Right ventricle myocardium inferior (tissue), 1 donor: ENCODE measurements at regions not wholly inside any gene's neighbourhood (a gene's known extent, or its start where the extent isn't known, plus 50 kb on each side); places are given as distances from the start of the nearest gene placed in this dataset.

Source experiments
- ATAC-seq: fragments of 200-7000 bp; cut with Tn5 transposase; one replicate; pipeline ENCODE4 v1.9.1; 2020; ENCODE audit warnings: mild to moderate bottlenecking, moderate library complexity
- DNase-seq: peaks from one replicate; pipeline ENCODE4 v3.0.0; 2021; ENCODE audit errors: missing footprints
- intact Hi-C: fragments of 100-400 bp; cut with DNase I; formaldehyde crosslinking; loops from one replicate; pipeline ENCODE4 v1.11.0; 2022
- donor health status: DM: no; HTN: yes; CAD: no; lungs with severe emphysema.

GRCh38 chr2:146826388-146826787 lies 1018.4 kb upstream of the ACVR2A start:
- intact Hi-C loops: no loop called here
- ATAC-seq (no peak), DNase-seq (no peak)

DNA sequence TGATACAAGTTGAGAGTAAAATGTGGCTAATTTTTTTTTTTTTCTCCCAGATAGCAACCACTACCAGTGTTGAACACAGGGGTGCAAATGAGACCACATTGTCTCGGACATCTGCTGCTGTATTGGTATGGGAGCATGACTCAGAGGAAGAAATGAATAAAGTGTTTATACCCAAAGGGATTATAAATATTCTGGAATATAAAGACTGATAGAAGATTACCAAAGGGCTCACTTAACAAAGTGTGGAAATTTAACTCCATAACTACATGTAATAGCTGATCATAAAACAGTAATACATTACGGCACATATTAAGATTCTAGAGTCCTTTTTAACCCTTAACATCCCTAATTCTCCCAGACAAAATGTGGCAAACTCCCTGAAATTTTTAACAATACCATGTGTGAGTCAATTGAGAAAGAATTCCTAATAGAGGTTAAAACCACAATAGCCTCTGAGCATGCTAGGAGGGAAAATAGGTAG lies 1023.0 kb upstream of the ACVR2A start:
- intact Hi-C loops: no loop called here
- DNase-seq: no peak
- no peak for ATAC-seq

DNA sequence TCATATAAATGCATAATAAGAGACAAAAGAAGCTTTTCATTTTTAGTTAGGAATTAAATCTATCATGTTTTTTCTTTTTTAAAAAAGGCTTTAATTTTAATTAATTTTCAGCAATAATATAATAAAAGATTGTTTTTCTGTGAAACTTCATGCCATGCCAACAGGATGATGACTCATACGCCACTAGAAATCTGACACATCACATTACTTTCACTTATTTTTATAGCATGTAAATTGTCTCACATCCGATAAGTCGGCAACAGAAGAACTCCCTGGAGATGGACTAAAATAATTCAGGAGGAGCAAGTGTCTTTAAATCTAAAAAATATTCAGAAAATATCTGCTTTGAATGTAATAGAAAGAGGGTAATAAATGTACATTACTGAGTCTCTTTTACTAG lies 1024.2 kb upstream of the ACVR2A start:
- DNase-seq: no peak
- intact Hi-C loops: no loop called here

DNA sequence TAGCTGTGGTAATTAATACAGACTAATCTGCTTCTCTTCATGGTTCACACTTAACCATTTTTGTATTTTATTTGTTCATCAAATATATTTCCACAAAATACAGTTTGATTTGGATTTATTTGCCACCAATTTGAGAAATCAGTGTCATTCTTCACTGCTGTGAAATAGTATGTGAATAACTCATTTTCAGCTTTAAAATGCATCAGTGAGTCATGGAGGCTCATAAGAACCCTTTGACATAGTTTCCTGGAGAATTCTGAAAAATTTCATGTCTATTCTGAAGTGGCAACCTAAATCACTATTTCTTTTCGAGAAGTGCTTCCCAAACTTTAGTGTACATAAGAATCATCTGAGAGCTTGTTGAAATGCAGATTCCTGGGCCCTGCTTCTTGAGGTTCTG lies 1026.7 kb upstream of the ACVR2A start:
- no peak for DNase-seq
- no peak for ATAC-seq
- intact Hi-C loops: no loop called here

More for the DNA sequence above, 1024.2 kb upstream of the ACVR2A start:
- no peak for ATAC-seq

DNA sequence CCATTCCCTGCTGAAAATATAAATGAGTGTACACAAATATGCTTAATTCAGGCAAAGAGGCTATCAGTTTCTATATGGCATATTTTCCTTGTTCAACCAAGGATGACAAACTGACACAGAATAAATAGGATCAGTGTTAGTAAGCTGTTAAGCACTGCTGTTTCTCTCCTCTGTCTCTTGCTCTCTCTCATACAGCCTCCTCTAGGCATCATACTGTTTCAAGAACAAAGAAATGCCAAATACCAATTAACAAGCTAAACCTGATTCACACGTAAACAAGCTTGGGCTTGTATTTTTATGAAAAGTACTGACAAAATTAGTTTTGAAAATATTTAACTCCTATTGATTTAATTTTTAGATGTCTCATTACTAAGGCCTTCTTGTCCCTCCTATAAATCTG lies 1027.2 kb upstream of the ACVR2A start:
- no peak for DNase-seq
- no peak for ATAC-seq
- intact Hi-C loops: no loop called here

- DNase-seq: no peak
- intact Hi-C loops: no loop called here
- no peak for ATAC-seq
These were observed 1029.9 kb upstream of the ACVR2A start for GRCh38 chr2:146814971-146815370.

- DNase-seq (peak; percentile 23), ATAC-seq (no peak)
- intact Hi-C loops: no loop called here
These were observed 1037.2 kb upstream of the ACVR2A start for GRCh38 chr2:146807568-146808168.

DNA sequence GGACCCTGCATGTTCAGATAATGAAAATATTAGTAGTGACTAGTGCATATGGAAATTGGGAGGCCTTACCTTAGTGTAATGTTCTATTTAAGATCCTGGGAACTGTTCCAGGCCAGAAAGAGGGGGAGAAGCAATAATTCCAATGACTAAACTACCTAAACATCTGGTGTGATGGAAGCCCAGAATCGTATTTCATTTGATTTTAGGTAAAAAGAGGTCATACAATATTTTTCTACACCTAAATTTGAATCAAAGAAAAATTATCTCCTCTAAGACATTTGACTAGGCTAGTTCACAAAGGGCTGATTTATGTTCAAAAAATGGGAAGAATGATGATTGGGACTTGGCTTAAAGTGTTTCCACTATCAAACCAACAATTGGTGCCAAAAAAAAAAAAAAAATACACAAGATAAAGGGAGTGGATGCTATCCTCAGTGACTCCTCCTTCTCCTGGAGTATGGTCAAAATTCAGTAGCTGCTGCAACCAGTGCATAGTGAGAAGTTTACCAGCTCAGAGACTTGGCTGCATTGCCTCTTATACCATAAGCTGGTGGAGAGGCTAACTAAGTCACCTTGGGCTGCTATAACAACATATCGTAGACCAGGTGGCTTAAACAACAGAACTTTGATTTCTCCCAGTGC lies 1038.3 kb upstream of the ACVR2A start:
- DNase-seq (no peak), ATAC-seq (no peak)
- intact Hi-C loops: no loop called here

DNA sequence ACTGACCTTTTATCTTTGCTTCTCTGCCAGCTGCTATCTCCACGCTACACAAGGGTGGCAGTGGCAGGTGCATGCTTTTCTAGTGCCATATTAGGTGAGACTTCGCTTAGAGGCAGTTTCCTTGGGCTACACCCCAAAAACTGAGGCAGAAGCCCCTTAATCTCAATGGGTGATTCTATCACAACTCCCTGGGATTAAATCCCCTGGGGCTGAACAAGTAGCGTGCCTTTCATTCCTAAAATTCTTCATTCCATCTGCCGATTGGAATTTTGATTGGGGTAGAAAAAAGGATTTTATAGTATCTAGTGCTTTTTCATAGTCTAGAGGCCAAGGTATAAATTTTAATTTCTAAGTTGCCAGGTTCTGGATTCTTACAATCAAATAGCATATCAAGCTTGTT lies 1040.5 kb upstream of the ACVR2A start:
- no peak for ATAC-seq
- intact Hi-C loops: no loop called here
- no peak for DNase-seq

GRCh38 chr2:146801886-146802285 lies 1042.9 kb upstream of the ACVR2A start:
- DNase-seq: no peak
- intact Hi-C loops: no loop called here

DNA sequence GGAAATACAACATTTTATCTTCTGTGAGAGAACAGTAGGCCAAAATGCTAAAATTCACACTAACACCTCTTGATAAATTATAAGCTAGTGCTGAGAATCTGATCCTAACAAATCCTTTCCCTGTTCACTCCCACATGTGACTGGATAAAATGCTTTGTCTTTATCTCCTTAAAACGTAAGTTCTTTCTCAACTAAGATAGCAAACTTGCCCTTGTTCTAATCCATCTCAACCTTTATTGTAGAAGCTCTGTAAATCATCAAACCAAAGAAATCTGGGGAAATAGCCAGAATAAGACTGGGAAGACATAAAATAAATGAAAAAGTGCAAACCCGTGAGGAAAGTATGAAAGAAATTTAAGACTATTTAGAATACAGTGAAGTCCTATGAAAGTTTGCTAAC lies 1058.4 kb upstream of the ACVR2A start:
- intact Hi-C loops: no loop called here
- no peak for ATAC-seq
- DNase-seq: no peak

More at GRCh38 chr2:146801886-146802285, 1042.9 kb upstream of the ACVR2A start:
- ATAC-seq: no peak

- no peak for ATAC-seq
- DNase-seq: no peak
- intact Hi-C loops: no loop called here
These were observed 1059.7 kb upstream of the ACVR2A start for GRCh38 chr2:146785101-146785500.

DNA sequence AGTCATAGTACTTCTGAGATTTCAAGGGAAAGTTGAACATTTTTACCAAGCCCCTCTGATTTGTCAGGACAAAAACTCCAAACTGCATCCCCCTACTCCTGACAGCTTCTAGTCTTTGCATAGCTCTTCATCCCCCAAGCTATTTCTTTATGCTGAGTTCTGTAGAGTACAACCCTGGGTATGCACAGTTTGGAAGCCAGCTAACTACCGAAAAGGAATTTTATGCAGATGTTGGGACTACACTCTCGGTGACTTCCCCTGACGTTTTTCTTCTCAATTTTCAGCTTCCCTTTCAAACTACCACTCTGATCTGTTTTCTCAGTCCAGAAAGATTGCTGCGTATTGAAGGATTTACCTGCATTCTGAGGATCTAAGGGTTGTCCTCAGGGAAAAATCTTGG lies 1060.2 kb upstream of the ACVR2A start:
- DNase-seq (no peak), ATAC-seq (no peak)
- intact Hi-C loops: no loop called here

- DNase-seq: no peak
- ATAC-seq: no peak
These were observed 1067.6 kb upstream of the ACVR2A start for GRCh38 chr2:146777181-146777580.

DNA sequence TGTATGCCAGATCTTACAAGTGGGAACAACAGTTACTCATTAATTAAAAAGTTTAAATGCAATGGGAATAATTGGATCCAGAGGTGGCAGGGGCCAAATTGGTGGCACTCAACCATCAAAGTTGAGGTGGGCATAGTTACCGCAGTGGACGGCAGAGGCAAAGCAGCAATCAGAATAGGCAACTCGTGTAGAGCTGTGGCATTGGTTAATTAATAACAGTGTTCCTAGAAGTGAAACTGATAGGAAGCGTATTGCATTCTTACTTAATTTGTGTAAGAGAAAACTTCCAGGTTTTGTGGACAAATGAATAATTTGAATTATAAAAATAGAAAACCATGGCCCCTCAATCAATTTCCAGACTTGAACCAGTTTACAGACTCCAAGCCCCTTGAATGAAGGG lies 1068.2 kb upstream of the ACVR2A start:
- intact Hi-C loops: no loop called here
- no peak for ATAC-seq
- DNase-seq: no peak

More at GRCh38 chr2:146777181-146777580, 1067.6 kb upstream of the ACVR2A start:
- intact Hi-C loops: no loop called here

- no peak for ATAC-seq
- intact Hi-C loops: no loop called here
These were observed 1073.3 kb upstream of the ACVR2A start for GRCh38 chr2:146771531-146771930.

DNA sequence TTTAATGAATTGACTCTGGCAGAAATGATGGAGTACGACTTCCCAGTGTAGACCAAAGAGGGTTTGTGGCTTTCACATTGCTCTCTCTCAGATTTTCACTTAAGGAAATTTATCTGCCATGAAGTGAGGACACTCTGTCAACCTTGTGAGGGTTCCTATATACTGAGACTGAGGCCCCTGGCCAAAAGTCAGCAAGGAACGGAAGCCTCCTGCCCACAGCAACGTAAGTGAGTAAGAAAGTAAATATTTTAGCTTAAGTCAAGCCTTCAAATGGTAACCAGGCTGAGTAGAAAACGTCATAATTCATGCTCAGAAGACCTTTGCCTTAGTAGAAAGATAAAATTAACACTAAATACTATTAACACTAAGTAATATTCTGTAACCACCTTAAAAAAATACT lies 1080.5 kb upstream of the ACVR2A start:
- DNase-seq (no peak), ATAC-seq (no peak)
- intact Hi-C loops: no loop called here

More at GRCh38 chr2:146771531-146771930, 1073.3 kb upstream of the ACVR2A start:
- no peak for DNase-seq

- DNase-seq: no peak
- intact Hi-C loops: no loop called here
- ATAC-seq: no peak
These were observed 1082.0 kb upstream of the ACVR2A start for GRCh38 chr2:146762786-146763185.

DNA sequence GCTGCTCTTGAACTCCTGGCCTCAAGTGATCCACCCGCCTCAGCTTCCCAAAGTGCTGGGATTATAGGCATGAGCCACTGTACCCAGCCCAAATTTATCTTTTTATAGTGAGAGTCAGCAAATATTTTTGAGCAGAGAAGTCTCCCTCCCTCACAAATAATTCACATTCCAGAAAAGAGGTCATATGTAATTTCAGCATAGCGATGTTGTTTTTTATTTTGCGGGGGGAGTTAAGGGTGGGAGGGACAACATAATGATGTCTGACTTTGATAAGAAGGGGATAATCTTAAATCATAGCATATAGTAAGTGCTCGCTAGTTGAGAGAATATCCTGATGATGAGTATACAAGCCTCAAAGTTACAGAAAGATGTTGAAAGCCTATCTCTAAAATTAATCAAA lies 1090.2 kb upstream of the ACVR2A start:
- intact Hi-C loops: no loop called here
- DNase-seq (no peak), ATAC-seq (no peak)

- DNase-seq: no peak
- ATAC-seq: no peak
- intact Hi-C loops: no loop called here
These were observed 1096.8 kb upstream of the ACVR2A start for GRCh38 chr2:146748046-146748445.

- intact Hi-C loops: no loop called here
- ATAC-seq (no peak), DNase-seq (no peak)
These were observed 1103.6 kb upstream of the ACVR2A start for GRCh38 chr2:146741260-146741659.
